A549 (cell line): ENCODE measurements at regions not wholly inside any gene's neighbourhood (a gene's known extent, or its start where the extent isn't known, plus 50 kb on each side); places are given as distances from the start of the nearest gene placed in this dataset.

Source experiments
- CTCF ChIP-seq: fragments of >200 bp; sonication (Bioruptor Twin); formaldehyde crosslinking; IDR thresholded peaks from 3 replicates; pipeline ENCODE4 v1.5.1; 2016
- E2F6 ChIP-seq: IDR thresholded peaks from 2 replicates; pipeline ENCODE4 v1.6.1; 2012; ENCODE audit warnings: low read depth, borderline replicate concordance
- EHMT2 ChIP-seq: fragments of 200-600 bp; sonication (generic); IDR thresholded peaks from 2 replicates; pipeline ENCODE4 v1.6.1; 2016; ENCODE audit warnings: antibody characterized with exemption, low read depth, mild to moderate bottlenecking, moderate library complexity
- KDM1A ChIP-seq: fragments of 200-600 bp; sonication (generic); IDR thresholded peaks from 2 replicates; pipeline ENCODE4 v1.6.1; 2016; ENCODE audit warnings: low read depth, mild to moderate bottlenecking
- POLR2A ChIP-seq: IDR thresholded peaks from 2 replicates; pipeline ENCODE4 v1.6.1; 2012; ENCODE audit warnings: mild to moderate bottlenecking, low read length
- SMC3 ChIP-seq: fragments of >200 bp; sonication (Bioruptor Twin); formaldehyde crosslinking; IDR thresholded peaks from 3 replicates; pipeline ENCODE4 v1.6.1; 2018; ENCODE audit warnings: inconsistent platforms
- TP53 ChIP-seq: fragments of 250-450 bp; sonication (Bioruptor Pico); IDR thresholded peaks from 2 replicates; pipeline ENCODE4 v1.5.0; 2021; ENCODE audit warnings: mild to moderate bottlenecking, moderate library complexity
- ZFP36 ChIP-seq: fragments of 450-650 bp; IDR thresholded peaks from 2 replicates; pipeline ENCODE4 v1.6.1; 2014; ENCODE audit warnings: borderline replicate concordance; ENCODE audit not compliant: partially characterized antibody

- no peak for TF ChIP-seq KDM1A
- no peak for TF ChIP-seq CTCF
- TF ChIP-seq EHMT2, result no peak
- TF ChIP-seq ZFP36, result no peak
- TF ChIP-seq SMC3, result no peak
- TF ChIP-seq E2F6, result no peak
- no peak for TF ChIP-seq TP53 (CRISPR knock-in tag)
- TF ChIP-seq POLR2A, result no peak
Observed at GRCh38 chr16:62135446-62135845, 99.2 kb upstream of the CDH8 start.
